Prostate gland (tissue), 2 donors: ENCODE measurements at regions not wholly inside any gene's neighbourhood (a gene's known extent, or its start where the extent isn't known, plus 50 kb on each side); places are given as distances from the start of the nearest gene placed in this dataset.
A peak's percentile ranks its signal among the peaks of the same experiment; 100 is the strongest.

Experiments used
- DNase-seq: peaks from one replicate; pipeline ENCODE4 v3.0.0-alpha.2; 2019; ENCODE audit warnings: low spot score
- H3K27ac ChIP-seq, 2 donors: fragments of 200-600 bp; sonication (generic); 2 replicates each; pipeline ENCODE4 v1.5.1; 2017 to 2019
- H3K27me3 ChIP-seq: fragments of 200-600 bp; sonication (generic); replicated peaks from 2 replicates; pipeline ENCODE4 v1.5.1; 2019; ENCODE audit not compliant: insufficient read depth
- H3K36me3 ChIP-seq, 2 donors: fragments of 200-600 bp; sonication (generic); 1 replicate in 1 of 2; 2 replicates in 1 of 2; pipeline versions ENCODE4 v1.5.1 to v1.8.1; 2017 to 2019
- H3K4me1 ChIP-seq: fragments of 200-600 bp; sonication (generic); replicated peaks from 2 replicates; pipeline ENCODE4 v1.5.1; 2019
- H3K4me3 ChIP-seq, 2 donors: fragments of 200-600 bp; sonication (generic); 2 replicates each; pipeline ENCODE4 v1.5.1; 2017 to 2019
- H3K9me3 ChIP-seq: fragments of 200-600 bp; sonication (generic); 2 replicates; pipeline ENCODE4 v1.5.1; 2017
- CTCF ChIP-seq, 4 experiments: fragments of 200-600 bp in 2 of 4; fragments of 450-650 bp in 2 of 4; sonication (generic) in 2 of 4; IDR thresholded peaks; 1 replicate in 3 of 4; 2 replicates in 1 of 4; pipeline ENCODE4 v1.5.1; 2016 to 2019; ENCODE audit warnings: antibody characterized with exemption in 4 of 4, mild to moderate bottlenecking in 2 of 4, moderate library complexity in 2 of 4
- POLR2A ChIP-seq: fragments of 450-650 bp; IDR thresholded peaks from one replicate; pipeline ENCODE4 v1.6.1; 2016; ENCODE audit warnings: antibody characterized with exemption, mild to moderate bottlenecking
- POLR2AphosphoS5 ChIP-seq: sonication (generic); formaldehyde crosslinking; IDR thresholded peaks from one replicate; pipeline ENCODE4 v1.6.1; 2017; ENCODE audit warnings: antibody characterized with exemption
- WGBS: methylation state at CpG from one replicate; pipeline ENCODE4 v1.1.5; 2018; 5-methylcytosine and 5-hydroxymethylcytosine counted together
- intact Hi-C: fragments of 100-400 bp; cut with DNase I; formaldehyde crosslinking; loops from one replicate; pipeline ENCODE4 v1.14.2; 2022

GRCh38 chr7:32298408-32299132, 191.6 kb downstream of the LSM5 start:
- 1% methylated on average over 59 of the region's 80 CpGs for WGBS
- no peak overlapping the region for H3K27ac ChIP-seq
- DNase-seq, result no peak

GRCh38 chr7:32293833-32294232, 196.3 kb downstream of the LSM5 start:
- Histone ChIP-seq H3K27me3 (peaks cover 8% of the 10 kb centered on the region), H3K4me3 (no peak overlapping the region), H3K27ac (no peak overlapping the region), H3K9me3 (no peaks in the 10 kb centered on the region), H3K36me3 (no peaks in the 10 kb centered on the region), H3K4me1 (no peaks in the 10 kb centered on the region)
- no peak for TF ChIP-seq POLR2A
- TF ChIP-seq CTCF (IDR thresholded peaks at IDR 0.05), result no peak
- no peak for TF ChIP-seq POLR2AphosphoS5
- intact Hi-C loops, result no loop called here
- WGBS, result 55% methylated on average over 5 of the region's 5 CpGs
- DNase-seq, result no peak

More at GRCh38 chr7:32298408-32299132, 191.6 kb downstream of the LSM5 start:
- peaks cover 20% of the 10 kb centered on the region for H3K27me3 ChIP-seq
- H3K36me3 ChIP-seq, result no peaks in the 10 kb centered on the region
- intact Hi-C loops, result no loop called here
- no peaks in the 10 kb centered on the region for H3K4me1 ChIP-seq
- H3K4me3 ChIP-seq, result peak overlapping the region; percentile 21 to 23
- TF ChIP-seq CTCF (IDR thresholded peaks at IDR 0.05) (no peak), POLR2A (no peak), POLR2AphosphoS5 (no peak)
- H3K9me3 ChIP-seq, result no peaks in the 10 kb centered on the region

- Histone ChIP-seq H3K4me3 (no peak overlapping the region), H3K9me3 (no peaks in the 10 kb centered on the region), H3K36me3 (no peaks in the 10 kb centered on the region), H3K27ac (no peak overlapping the region), H3K27me3 (no peaks in the 10 kb centered on the region), H3K4me1 (no peaks in the 10 kb centered on the region)
- intact Hi-C loops, result no loop called here
- no peak for TF ChIP-seq POLR2A
- 67% methylated on average over 5 of the region's 5 CpGs for WGBS
- no peak for DNase-seq
Observed at GRCh38 chr7:32289651-32290414, 200.3 kb downstream of the LSM5 start.

- intact Hi-C loops, result no loop called here
- Histone ChIP-seq H3K4me3 (no peak overlapping the region), H3K27me3 (no peaks in the 10 kb centered on the region), H3K4me1 (no peaks in the 10 kb centered on the region), H3K9me3 (no peaks in the 10 kb centered on the region), H3K36me3 (no peaks in the 10 kb centered on the region), H3K27ac (no peak overlapping the region)
- DNase-seq, result no peak
- TF ChIP-seq POLR2A (no peak), CTCF (IDR thresholded peaks at IDR 0.05) (no peak)
- WGBS, result 50% methylated on average over 2 of the region's 2 CpGs
Observed at GRCh38 chr7:32285698-32286097, 204.5 kb downstream of the LSM5 start.

- no peaks in the 10 kb centered on the region for H3K27me3 ChIP-seq
- 79% methylated on average over 6 of the region's 6 CpGs for WGBS
- no peaks in the 10 kb centered on the region for H3K9me3 ChIP-seq
- no peak overlapping the region for H3K4me3 ChIP-seq
- intact Hi-C loops, result no loop called here
- no peaks in the 10 kb centered on the region for H3K4me1 ChIP-seq
- DNase-seq, result no peak
- no peak for TF ChIP-seq CTCF (IDR thresholded peaks at IDR 0.05)
- TF ChIP-seq POLR2AphosphoS5, result no peak
- no peak for TF ChIP-seq POLR2A
- no peak overlapping the region for H3K27ac ChIP-seq
- H3K36me3 ChIP-seq, result no peaks in the 10 kb centered on the region
Observed at GRCh38 chr7:32283546-32283945, 206.6 kb downstream of the LSM5 start.
